Esophagus squamous epithelium (tissue), 5 donors: ENCODE measurements at regions not wholly inside any gene's neighbourhood (a gene's known extent, or its start where the extent isn't known, plus 50 kb on each side); places are given as distances from the start of the nearest gene placed in this dataset.

Experiments
- DNase-seq: peaks from one replicate; lab custom pipeline; 2025; lab: John Stamatoyannopoulos, UW
- H3K27ac ChIP-seq, 4 donors: fragments of 200-600 bp; sonication (generic); one replicate each; pipeline ENCODE4 v1.5.1; 2016 to 2019; ENCODE audit warnings: mild to moderate bottlenecking in 1 of 4
- H3K27me3 ChIP-seq, 4 donors: fragments of 200-600 bp; sonication (generic); 1 replicate in 3 of 4; 2 replicates in 1 of 4; pipeline versions ENCODE4 v1.5.1 to v1.6.0; 2017 to 2021; ENCODE audit warnings: antibody characterized with exemption in 1 of 4
- H3K36me3 ChIP-seq, 3 donors: fragments of 200-600 bp; sonication (generic); one replicate each; pipeline ENCODE4 v1.5.1; 2016 to 2019
- H3K4me1 ChIP-seq, 3 donors: fragments of 200-600 bp; sonication (generic); one replicate each; pipeline ENCODE4 v1.5.1; 2017 to 2019
- H3K4me3 ChIP-seq, 4 donors: fragments of 200-600 bp; sonication (generic); 1 replicate in 3 of 4; 2 replicates in 1 of 4; pipeline ENCODE4 v1.5.1; 2016 to 2019; ENCODE audit warnings: mild to moderate bottlenecking in 2 of 4, moderate library complexity in 1 of 4
- H3K9me3 ChIP-seq, 3 donors: fragments of 200-600 bp; sonication (generic); one replicate each; pipeline ENCODE4 v1.5.1; 2016 to 2019
- CTCF ChIP-seq, 6 experiments: fragments of 450-650 bp in 4 of 6; fragments of 200-600 bp in 2 of 6; sonication (generic) in 2 of 6; IDR thresholded peaks; one replicate each; pipeline ENCODE4 v1.5.1; 2016 to 2019; ENCODE audit warnings: antibody characterized with exemption in 6 of 6, mild to moderate bottlenecking in 4 of 6, moderate library complexity in 4 of 6
- POLR2A ChIP-seq, 4 donors: fragments of 450-650 bp; IDR thresholded peaks; one replicate each; pipeline ENCODE4 v1.6.1; 2017; ENCODE audit warnings: antibody characterized with exemption in 4 of 4, mild to moderate bottlenecking in 4 of 4, moderate library complexity in 3 of 4
- WGBS, 2 donors: methylation state at CpG; one replicate each; pipeline ENCODE4 v1.1.5; 2018; 5-methylcytosine and 5-hydroxymethylcytosine counted together
- intact Hi-C: fragments of 100-400 bp; cut with DNase I; formaldehyde crosslinking; loops from one replicate; pipeline ENCODE4 v1.15.0; 2022
- donor health status: DM: yes; HTN: yes; CAD: no.

DNA sequence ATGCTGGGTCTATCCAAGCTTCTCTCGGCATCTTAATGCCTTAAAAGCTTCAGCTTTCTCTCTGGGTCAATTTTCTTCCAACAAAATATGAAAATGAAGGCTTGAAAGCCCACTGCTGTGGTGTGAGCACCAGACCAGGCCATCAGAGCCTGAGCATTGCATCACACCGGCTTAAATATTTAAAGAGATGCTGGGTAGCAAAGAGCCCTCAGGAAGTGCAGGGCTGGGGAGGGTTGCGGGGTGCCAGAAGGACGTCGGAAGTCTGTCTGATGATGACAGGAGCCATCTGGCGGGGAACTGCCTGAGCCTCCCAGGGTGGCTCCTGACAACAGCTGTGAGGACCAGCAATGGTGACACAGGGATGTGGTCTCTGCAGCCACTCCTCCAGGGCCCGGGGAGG is 185.5 kb downstream of the OLFM1 start:
- Histone ChIP-seq H3K4me3 (no peak overlapping the region), H3K27ac (no peak overlapping the region), H3K27me3 (peaks cover 0 to 99% (median 0%) of the 10 kb centered on the region in 4 donors), H3K9me3 (no peaks in the 10 kb centered on the region), H3K36me3 (no peaks in the 10 kb centered on the region), H3K4me1 (peaks cover 0 to 14% (median 9%) of the 10 kb centered on the region in 3 donors)
- intact Hi-C loops: no loop called here
- no peak for DNase-seq
- TF ChIP-seq POLR2A (IDR thresholded peaks at IDR 0.05) (no peak), CTCF (IDR thresholded peaks at IDR 0.05) (no peak)
- 44 to 71% methylated on average over 5 to 7 of the region's 7 CpGs for WGBS, 2 donors

DNA sequence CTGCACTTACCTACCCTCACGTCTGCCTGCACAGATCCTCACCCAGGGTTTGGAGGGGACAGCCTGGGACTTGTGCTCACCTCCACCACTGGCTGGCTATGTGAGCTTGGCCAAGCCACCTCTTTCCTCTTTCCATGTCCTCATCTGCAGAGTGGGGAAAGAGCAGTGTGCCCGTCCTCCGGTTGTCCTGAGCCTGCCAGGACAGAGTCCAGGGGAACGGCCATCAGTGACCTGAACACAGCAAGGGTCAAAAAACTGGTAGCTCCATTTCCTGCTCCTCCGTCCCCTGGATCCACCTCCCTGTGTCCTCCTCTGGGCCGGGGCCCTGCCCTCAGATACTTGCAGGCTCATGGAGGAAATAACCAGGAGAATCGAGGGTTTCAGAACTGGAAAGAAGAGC is 187.7 kb downstream of the OLFM1 start:
- Histone ChIP-seq H3K4me3 (no peak overlapping the region), H3K9me3 (no peaks in the 10 kb centered on the region), H3K4me1 (peaks cover 0 to 14% (median 9%) of the 10 kb centered on the region in 3 donors), H3K27ac (no peak overlapping the region), H3K27me3 (peaks cover 0 to 98% (median 0%) of the 10 kb centered on the region in 4 donors), H3K36me3 (no peaks in the 10 kb centered on the region)
- no peak for TF ChIP-seq POLR2A (IDR thresholded peaks at IDR 0.05)
- TF ChIP-seq CTCF (IDR thresholded peaks at IDR 0.05): no peak
- intact Hi-C loops: no loop called here
- no peak for DNase-seq
- 60 to 68% methylated on average over 2 to 3 of the region's 7 CpGs for WGBS, 2 donors

- WGBS, 2 donors: 45 to 55% methylated on average over 11 to 14 of the region's 20 CpGs
- intact Hi-C loops: no loop called here
- H3K36me3 ChIP-seq: no peaks in the 10 kb centered on the region
- peaks cover 0 to 98% (median 0%) of the 10 kb centered on the region in 4 donors for H3K27me3 ChIP-seq
- H3K4me3 ChIP-seq: no peak overlapping the region
- TF ChIP-seq CTCF (IDR thresholded peaks at IDR 0.05) (peak in 1 of 6 experiments; percentile 15), POLR2A (IDR thresholded peaks at IDR 0.05) (no peak)
- DNase-seq: no peak
- H3K27ac ChIP-seq: no peak overlapping the region
- H3K4me1 ChIP-seq: peaks cover 0 to 14% (median 9%) of the 10 kb centered on the region in 3 donors
- H3K9me3 ChIP-seq: no peaks in the 10 kb centered on the region
Observed at GRCh38 chr9:135275571-135276289, 188.3 kb downstream of the OLFM1 start.

DNA sequence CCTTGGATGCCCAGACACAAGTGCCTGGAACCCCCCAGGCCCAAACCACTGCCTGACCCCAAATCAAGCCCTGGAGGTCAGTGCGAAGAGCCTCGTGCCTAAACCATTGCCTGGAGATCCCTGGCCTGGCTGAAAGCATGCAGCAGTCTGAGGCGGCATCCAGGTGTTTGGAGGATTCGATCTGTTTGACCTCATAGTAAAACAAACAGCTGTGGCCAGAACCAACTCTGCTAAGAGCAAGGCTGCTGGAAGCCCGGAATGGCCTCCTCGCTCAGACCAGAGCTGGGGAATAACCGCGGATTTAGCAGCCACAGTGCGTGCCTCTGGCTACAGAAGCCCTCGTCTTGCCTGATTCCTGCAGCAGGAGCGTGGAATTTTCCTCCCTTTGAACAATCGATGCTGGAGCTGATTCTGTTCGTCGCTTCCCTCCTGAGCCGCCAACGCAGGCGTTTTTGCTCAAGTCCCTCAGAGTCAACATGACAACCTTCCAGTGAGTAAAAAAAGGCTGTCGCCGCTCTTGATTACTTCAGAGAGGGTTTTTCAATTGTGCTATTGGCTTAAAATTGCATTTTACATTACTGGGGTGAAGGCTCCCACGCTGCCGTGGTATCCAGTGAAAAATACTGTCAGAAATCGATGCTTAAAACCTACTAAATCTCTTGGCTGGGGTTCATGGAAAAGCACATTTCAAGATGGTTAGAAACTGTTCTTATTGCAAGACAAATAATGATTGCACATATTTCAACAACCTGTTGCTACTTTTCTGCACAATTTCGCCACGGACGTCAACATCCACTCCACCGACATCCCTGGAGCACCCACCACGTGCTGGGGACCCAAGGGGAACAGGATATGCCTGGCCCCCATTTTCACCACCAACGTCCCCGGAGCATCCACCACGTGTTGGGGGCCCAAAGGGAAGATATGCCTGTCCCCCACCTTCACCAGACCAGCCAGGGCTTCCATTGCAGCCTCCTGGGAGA is 190.0 kb downstream of the OLFM1 start:
- DNase-seq: no peak
- WGBS, 2 donors: 80 to 81% methylated on average over 20 to 22 of the region's 30 CpGs
- Histone ChIP-seq H3K36me3 (no peaks in the 10 kb centered on the region), H3K4me1 (peaks cover 0 to 27% (median 18%) of the 10 kb centered on the region in 3 donors), H3K27ac (no peak overlapping the region), H3K9me3 (no peaks in the 10 kb centered on the region), H3K4me3 (no peak overlapping the region), H3K27me3 (peaks cover 0 to 96% (median 0%) of the 10 kb centered on the region in 4 donors)
- TF ChIP-seq CTCF (IDR thresholded peaks at IDR 0.05) (no peak), POLR2A (IDR thresholded peaks at IDR 0.05) (no peak)
- intact Hi-C loops: no loop called here
